ENCODE measurements at regions not wholly inside any gene's neighbourhood (a gene's known extent, or its start where the extent isn't known, plus 50 kb on each side); places are given as distances from the start of the nearest gene placed in this dataset.

DNA sequence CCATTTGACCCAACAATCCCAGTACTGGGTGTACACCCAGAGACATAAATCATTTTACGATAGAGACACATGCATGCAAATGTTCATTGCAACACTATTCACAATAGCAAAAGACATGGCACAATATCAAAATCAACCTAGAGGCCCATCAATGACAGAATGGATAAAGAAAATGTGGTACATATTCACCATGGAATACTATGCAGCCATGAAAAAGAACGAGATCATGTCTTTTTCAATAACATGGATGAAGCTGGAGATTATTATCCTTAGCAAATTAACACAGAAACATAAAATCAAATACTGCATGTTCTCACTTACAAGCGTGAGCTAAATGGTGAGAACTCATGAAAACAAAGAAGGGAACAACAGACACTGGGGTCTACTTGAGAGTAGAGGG, 249.1 kb downstream of the RASSF9 start:
- H3K9me3 ChIP-seq (ENCODE audit: low read length): no peaks in the 10 kb centered on the region
- ChIA-PET CTCF (ENCODE audit: unreplicated experiment) (no interaction called here), POLR2A (no interaction called here)
- H2AFZ ChIP-seq (ENCODE audit: low read length): no peak overlapping the region
- H3K27ac ChIP-seq (ENCODE audit: low read depth, low read length, poor library complexity, severe bottlenecking): no peak overlapping the region
- H4K20me1 ChIP-seq (ENCODE audit: insufficient read depth, low read length): no peaks in the 10 kb centered on the region
- no peaks in the 10 kb centered on the region for H3K4me1 ChIP-seq (ENCODE audit: insufficient read depth, low read length, poor library complexity, severe bottlenecking)
- no peak for TF ChIP-seq EZH2phosphoT487 (IDR thresholded peaks at IDR 0.05; ENCODE audit: borderline replicate concordance, low read depth, low read length)
- TF ChIP-seq, protein P1, sequence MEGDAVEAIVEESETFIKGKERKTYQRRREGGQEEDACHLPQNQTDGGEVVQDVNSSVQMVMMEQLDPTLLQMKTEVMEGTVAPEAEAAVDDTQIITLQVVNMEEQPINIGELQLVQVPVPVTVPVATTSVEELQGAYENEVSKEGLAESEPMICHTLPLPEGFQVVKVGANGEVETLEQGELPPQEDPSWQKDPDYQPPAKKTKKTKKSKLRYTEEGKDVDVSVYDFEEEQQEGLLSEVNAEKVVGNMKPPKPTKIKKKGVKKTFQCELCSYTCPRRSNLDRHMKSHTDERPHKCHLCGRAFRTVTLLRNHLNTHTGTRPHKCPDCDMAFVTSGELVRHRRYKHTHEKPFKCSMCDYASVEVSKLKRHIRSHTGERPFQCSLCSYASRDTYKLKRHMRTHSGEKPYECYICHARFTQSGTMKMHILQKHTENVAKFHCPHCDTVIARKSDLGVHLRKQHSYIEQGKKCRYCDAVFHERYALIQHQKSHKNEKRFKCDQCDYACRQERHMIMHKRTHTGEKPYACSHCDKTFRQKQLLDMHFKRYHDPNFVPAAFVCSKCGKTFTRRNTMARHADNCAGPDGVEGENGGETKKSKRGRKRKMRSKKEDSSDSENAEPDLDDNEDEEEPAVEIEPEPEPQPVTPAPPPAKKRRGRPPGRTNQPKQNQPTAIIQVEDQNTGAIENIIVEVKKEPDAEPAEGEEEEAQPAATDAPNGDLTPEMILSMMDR (conservative IDR thresholded peaks at IDR 0.05; ENCODE audit: low read length): no peak
- no peaks in the 10 kb centered on the region for H3K79me2 ChIP-seq (ENCODE audit: insufficient read depth, low read depth, low read length)
- H3K36me3 ChIP-seq (ENCODE audit: insufficient read depth, low read length): no peaks in the 10 kb centered on the region
- no peaks in the 10 kb centered on the region for H3K9me2 ChIP-seq (ENCODE audit: insufficient read depth, low read length)
- no peak overlapping the region for H3K4me2 ChIP-seq (ENCODE audit: low read length)
- no peak overlapping the region for H3K4me3 ChIP-seq (ENCODE audit: low read depth, low read length, poor library complexity, severe bottlenecking)
- BruUV-seq (replicated peaks): no TSS peak
- no peak for DNase-seq (ENCODE audit: low spot score)
- intact Hi-C loops (cut with micrococcal nuclease; ENCODE audit: unreplicated experiment): no loop called here

DNA sequence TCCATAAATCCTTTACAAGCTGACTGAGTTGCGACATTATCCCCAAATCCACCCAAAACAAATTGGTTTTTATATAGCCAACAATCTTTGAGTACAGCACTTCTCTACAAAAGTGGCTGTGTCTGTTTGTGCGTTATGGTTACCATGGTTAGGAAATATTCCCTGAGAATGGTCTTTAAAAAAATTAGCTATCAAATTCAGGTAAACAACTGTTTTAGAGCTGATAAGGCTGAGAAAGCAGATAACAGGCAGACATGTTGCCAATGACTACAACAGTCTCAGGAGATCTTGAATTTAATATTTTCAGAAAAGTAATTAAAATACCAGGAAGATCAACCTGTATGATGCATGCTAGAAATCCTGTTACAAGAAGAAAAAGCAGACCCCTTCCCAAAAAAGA, 248.0 kb downstream of the RASSF9 start:
- DNase-seq (ENCODE audit: low spot score): no peak
- H3K27ac ChIP-seq (ENCODE audit: low read depth, low read length, poor library complexity, severe bottlenecking): no peak overlapping the region
- no peaks in the 10 kb centered on the region for H3K9me2 ChIP-seq (ENCODE audit: insufficient read depth, low read length)
- intact Hi-C loops (cut with micrococcal nuclease; ENCODE audit: unreplicated experiment): no loop called here
- no peak overlapping the region for H3K4me2 ChIP-seq (ENCODE audit: low read length)
- POLR2A ChIA-PET: interaction anchor here (1.3 kb wide), 1 partner anchor 15 kb away, joined by 3 read pairs; no protein-coding TSS in a partner anchor
- H3K9me3 ChIP-seq (ENCODE audit: low read length): no peaks in the 10 kb centered on the region
- no peak overlapping the region for H3K4me3 ChIP-seq (ENCODE audit: low read depth, low read length, poor library complexity, severe bottlenecking)
- no peaks in the 10 kb centered on the region for H3K79me2 ChIP-seq (ENCODE audit: insufficient read depth, low read depth, low read length)
- BruUV-seq (replicated peaks): no TSS peak
- H2AFZ ChIP-seq (ENCODE audit: low read length): no peak overlapping the region
- CTCF ChIA-PET (ENCODE audit: unreplicated experiment): no interaction called here
- TF ChIP-seq, protein P1 (conservative IDR thresholded peaks at IDR 0.05; ENCODE audit: low read length): no peak
- TF ChIP-seq EZH2phosphoT487 (IDR thresholded peaks at IDR 0.05; ENCODE audit: borderline replicate concordance, low read depth, low read length): no peak
- H4K20me1 ChIP-seq (ENCODE audit: insufficient read depth, low read length): no peaks in the 10 kb centered on the region
- H3K4me1 ChIP-seq (ENCODE audit: insufficient read depth, low read length, poor library complexity, severe bottlenecking): no peaks in the 10 kb centered on the region
- no peaks in the 10 kb centered on the region for H3K36me3 ChIP-seq (ENCODE audit: insufficient read depth, low read length)

DNA sequence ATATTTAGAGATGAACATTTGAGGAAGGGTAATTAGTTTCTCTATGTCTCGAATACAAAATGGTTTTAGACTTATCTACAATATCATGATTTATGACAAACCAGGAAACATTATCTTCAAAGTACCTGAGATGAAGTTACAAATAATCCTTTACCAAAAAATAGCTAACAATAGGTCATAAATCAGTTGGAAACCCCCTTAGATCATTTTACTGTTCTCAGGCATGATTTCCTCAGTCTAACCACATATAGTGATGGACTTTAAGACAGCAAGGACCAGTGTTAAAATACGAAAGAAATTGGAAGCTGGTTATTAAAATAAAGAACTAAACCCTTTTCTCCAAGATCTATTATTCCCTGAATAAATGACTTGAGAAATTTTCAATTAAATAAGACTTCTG, 235.4 kb downstream of the RASSF9 start:
- Histone ChIP-seq H3K27ac (ENCODE audit: low read depth, low read length, poor library complexity, severe bottlenecking) (no peak overlapping the region), H3K36me3 (ENCODE audit: insufficient read depth, low read length) (no peaks in the 10 kb centered on the region), H3K9me2 (ENCODE audit: insufficient read depth, low read length) (no peaks in the 10 kb centered on the region), H4K20me1 (ENCODE audit: insufficient read depth, low read length) (no peaks in the 10 kb centered on the region), H3K4me1 (ENCODE audit: insufficient read depth, low read length, poor library complexity, severe bottlenecking) (no peaks in the 10 kb centered on the region), H3K4me2 (ENCODE audit: low read length) (no peak overlapping the region), H3K9me3 (ENCODE audit: low read length) (no peaks in the 10 kb centered on the region), H3K79me2 (ENCODE audit: insufficient read depth, low read depth, low read length) (no peaks in the 10 kb centered on the region), H2AFZ (ENCODE audit: low read length) (no peak overlapping the region), H3K4me3 (ENCODE audit: low read depth, low read length, poor library complexity, severe bottlenecking) (no peak overlapping the region)
- POLR2A ChIA-PET: no interaction called here
- no TSS peak for BruUV-seq (replicated peaks)
- intact Hi-C loops (cut with micrococcal nuclease; ENCODE audit: unreplicated experiment): no loop called here
- TF ChIP-seq, protein P1 (conservative IDR thresholded peaks at IDR 0.05; ENCODE audit: low read length): no peak
- TF ChIP-seq EZH2phosphoT487 (IDR thresholded peaks at IDR 0.05; ENCODE audit: borderline replicate concordance, low read depth, low read length): no peak
- CTCF ChIA-PET (ENCODE audit: unreplicated experiment): no interaction called here
- no peak for DNase-seq (ENCODE audit: low spot score)

Measured in OCI-LY7 (cell line).